GM18873 (cell line): ENCODE measurements at regions not wholly inside any gene's neighbourhood (a gene's known extent, or its start where the extent isn't known, plus 50 kb on each side); places are given as distances from the start of the nearest gene placed in this dataset.
A peak's percentile ranks its signal among the peaks of the same experiment; 100 is the strongest.
"Not testable (repeated sequence)": the region's sequence is repeated elsewhere in the genome, so short reads cannot be mapped to it uniquely, and the experiment has no call there.

Experiments used
- ATAC-seq: cut with Tn5 transposase; IDR thresholded peaks from one replicate; pipeline ENCODE4 v1.9.1; 2021; ENCODE audit warnings: mild to moderate bottlenecking, moderate library complexity, moderate number of reproducible peaks; ENCODE audit not compliant: unreplicated experiment, low FRiP score

DNA sequence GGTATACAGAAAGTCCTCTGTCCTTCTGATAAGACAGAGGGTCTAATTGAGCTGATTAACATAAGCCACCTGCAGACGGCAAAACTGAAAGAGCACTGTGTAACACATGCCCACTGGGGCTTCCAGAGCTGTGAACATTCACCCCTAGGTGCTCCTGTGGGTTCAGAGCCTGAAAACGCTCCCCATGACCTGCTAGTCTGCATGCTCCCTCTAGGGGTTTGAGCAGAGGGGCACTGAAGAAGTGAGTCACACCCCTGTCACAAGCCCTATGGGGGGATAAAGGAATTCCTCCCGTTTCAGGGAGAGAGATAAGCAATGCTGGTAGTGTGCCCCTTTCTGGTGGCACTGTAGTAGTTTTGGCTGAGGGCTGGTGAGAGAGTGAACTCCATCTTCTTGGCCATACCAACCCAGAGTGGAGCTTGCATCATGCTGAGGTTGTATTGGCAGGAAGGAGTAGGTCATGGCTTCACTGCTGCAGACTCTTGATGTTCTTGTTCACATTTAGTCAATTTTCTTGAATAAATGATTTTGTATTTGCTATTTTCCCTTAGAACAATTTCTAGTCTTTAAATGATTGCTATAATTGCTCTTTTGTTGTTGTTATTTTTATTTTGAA lies 637.5 kb upstream of the MAN1A1 start:
- ATAC-seq: peak; percentile 52

- no peak for ATAC-seq
Measured at GRCh38 chr6:119985952-119986736, 636.6 kb upstream of the MAN1A1 start.

GRCh38 chr6:119980802-119981201 lies 631.2 kb upstream of the MAN1A1 start:
- ATAC-seq: no peak

GRCh38 chr6:119979862-119980261 lies 630.3 kb upstream of the MAN1A1 start:
- ATAC-seq: no peak

- ATAC-seq: no peak
Measured at GRCh38 chr6:119978274-119978889, 628.8 kb upstream of the MAN1A1 start.

DNA sequence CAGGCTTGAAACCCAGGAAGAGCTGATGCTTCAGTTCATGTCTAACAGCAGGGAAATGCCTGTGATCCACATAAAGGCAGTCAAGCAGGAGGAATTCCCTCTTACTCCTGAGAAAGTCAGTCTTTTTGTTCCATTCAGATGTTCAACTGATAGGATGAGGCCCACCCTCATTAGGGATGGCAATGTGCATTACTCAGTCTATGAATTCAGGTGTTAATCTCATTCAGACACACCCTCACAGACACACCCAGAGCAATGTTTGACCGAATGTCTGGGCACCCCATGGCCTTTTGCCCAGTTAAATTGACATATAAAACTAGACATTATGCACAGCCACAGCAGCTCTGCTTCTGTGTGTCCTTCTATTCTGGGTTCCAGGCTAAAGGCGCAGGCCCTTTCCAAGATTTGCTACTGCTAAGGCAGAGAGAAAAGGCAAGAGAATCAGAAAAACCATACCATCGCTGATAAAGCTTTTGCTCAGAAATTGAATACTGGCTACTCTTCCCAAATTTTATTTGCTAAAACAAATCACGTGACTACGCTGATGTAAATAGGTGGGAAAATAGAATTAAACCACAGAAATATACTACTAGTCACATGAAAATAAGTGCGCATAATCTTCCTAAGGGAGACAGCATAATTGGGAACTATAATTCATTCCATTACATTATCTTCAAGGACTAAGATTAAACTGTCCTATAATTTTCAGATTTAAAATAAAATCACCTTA lies 625.0 kb upstream of the MAN1A1 start:
- no peak for ATAC-seq

DNA sequence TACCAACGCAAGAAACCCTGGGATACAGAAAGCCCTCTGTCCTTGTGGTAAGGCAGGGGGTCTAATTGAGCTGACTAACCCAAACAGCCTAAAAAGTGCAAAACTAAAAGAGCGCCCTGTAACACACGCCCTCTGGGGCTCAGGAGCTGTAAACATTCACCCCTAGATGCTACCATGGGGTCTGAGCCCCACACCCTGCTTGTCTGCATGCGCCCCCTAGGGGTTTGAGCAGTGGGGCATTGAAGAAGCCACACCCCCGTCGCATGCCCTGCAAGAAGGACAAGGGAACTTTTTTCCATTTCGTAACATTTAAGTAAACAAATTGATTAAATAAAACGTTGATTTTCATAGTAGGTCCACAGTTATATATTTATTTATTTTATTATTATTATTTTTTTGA lies 616.9 kb upstream of the MAN1A1 start:
- no peak for ATAC-seq

- ATAC-seq: no peak
Measured at GRCh38 chr6:119965900-119966299, 616.3 kb upstream of the MAN1A1 start.

- no peak for ATAC-seq
Measured at GRCh38 chr6:119965008-119965407, 615.4 kb upstream of the MAN1A1 start.

GRCh38 chr6:119962505-119962904 lies 612.9 kb upstream of the MAN1A1 start:
- no peak for ATAC-seq

DNA sequence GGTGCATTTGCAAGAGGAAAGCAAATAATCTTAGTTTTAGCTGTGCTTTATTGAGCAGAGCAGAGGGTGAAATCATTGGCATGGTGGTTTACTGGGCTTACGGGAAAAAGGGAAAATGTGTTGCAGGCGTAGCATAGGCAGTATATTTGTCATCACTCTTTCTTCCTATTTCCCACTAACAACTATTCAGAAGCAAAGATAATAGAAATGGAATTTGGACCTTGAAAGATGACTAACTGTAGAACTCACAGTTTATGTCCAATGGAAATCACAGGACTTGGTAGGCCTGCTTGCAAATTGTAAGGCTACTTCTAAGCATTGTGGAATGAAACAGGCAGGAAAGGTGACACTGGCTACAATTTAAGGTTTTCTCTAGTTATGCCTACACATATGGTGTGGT lies 611.9 kb upstream of the MAN1A1 start:
- ATAC-seq: no peak

GRCh38 chr6:119960456-119960855 lies 610.9 kb upstream of the MAN1A1 start:
- no peak for ATAC-seq

DNA sequence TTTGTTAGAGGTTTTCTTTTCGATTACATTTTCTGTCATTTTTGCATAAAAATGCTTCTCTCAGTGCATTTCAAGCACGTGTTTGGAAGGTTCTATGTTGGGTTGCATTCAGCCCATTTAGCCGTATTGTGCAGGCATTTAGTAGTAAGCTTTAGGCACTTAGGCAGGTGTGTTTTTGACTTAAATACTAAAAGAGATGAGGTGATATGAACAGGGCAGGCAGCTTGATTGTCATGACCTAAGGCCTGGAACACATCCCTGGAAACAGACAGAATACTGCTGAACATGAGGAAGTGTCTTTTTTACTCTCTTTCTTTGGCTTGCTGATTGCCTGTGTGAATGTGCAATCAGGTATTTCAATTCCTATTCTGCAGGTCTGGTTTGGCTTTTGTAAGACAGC lies 610.5 kb upstream of the MAN1A1 start:
- ATAC-seq: no peak

DNA sequence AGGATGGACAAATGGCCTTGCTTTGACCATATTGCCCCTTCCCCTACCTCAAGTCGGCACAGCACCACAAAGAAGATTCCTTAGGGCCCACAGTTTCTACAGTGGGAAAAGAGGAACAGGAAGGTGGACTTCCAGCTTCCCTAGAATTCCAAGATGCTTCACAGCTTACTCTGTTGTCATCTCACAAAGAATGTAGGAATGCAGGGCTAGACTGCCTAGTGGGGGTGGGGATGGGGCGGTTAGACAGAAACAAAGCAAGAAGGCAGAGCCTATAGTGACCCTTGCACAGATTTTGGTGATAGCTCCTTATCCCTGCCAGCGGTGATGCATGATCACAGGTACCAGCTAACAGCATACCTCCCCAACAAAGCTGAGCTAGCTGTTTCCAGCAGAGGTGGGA lies 607.6 kb upstream of the MAN1A1 start:
- no peak for ATAC-seq

- no peak for ATAC-seq
Measured at GRCh38 chr6:119952696-119953095, 603.1 kb upstream of the MAN1A1 start.

- no peak for ATAC-seq
Measured at GRCh38 chr6:119950681-119951080, 601.1 kb upstream of the MAN1A1 start.

GRCh38 chr6:119942078-119942752 lies 592.7 kb upstream of the MAN1A1 start:
- no peak for ATAC-seq

- no peak for ATAC-seq
Measured at GRCh38 chr6:119938752-119939151, 589.2 kb upstream of the MAN1A1 start.

DNA sequence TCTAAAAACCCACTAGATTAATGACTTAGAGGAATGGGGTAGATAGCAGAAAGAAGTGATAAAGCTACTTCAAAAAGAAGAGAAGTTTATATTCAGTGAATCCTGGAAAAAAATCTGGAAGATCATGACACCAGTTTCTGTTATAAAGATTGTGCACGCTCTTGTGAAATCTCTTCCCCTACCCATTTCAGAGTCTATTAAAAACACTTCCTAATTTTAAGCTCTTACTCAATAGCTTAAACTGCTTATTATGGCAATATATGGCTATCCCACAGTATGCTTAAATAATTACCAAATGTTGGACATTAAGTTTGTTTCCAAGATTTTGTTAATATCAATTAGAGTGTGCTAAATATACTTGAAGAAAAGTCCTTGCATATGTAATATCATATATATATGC lies 585.3 kb upstream of the MAN1A1 start:
- ATAC-seq: no peak

DNA sequence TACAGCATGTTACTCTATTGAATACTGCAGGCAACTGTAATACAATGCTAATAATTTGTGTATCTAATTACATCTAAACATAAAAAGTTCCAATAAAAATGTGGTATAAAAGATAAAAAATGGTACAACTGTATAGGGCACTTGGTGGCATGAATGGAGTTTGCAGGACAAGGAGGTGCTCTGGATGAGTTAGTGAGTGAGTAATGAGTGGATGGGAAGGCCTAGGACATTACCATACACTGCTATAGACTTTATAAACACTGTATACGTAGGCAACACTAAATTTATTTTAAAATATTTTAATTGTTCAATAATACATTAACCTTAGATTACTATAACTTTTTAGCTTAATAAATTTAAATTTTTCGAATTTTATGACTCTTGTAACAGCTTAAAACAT lies 579.6 kb upstream of the MAN1A1 start:
- ATAC-seq: no peak

GRCh38 chr6:119924888-119925287 lies 575.3 kb upstream of the MAN1A1 start:
- not testable (repeated sequence) for ATAC-seq
